Smooth muscle cell (in vitro differentiated cells): ENCODE measurements at regions not wholly inside any gene's neighbourhood (a gene's known extent, or its start where the extent isn't known, plus 50 kb on each side); places are given as distances from the start of the nearest gene placed in this dataset.

Experiments
- DNase-seq: peaks from one replicate; lab custom pipeline; 2025; ENCODE audit not compliant: unreplicated experiment; lab: John Stamatoyannopoulos, UW
- H2AFZ ChIP-seq: fragments of 200-600 bp; sonication (generic); 2 replicates; pipeline ENCODE4 v1.6.0; 2016; ENCODE audit warnings: antibody characterized with exemption, low read depth, mild to moderate bottlenecking
- H3F3A ChIP-seq: fragments of 200-600 bp; sonication (generic); 2 replicates; pipeline ENCODE4 v1.6.0; 2017; ENCODE audit warnings: antibody characterized with exemption, low read depth
- H3K27ac ChIP-seq: fragments of 200-600 bp; sonication (generic); 2 replicates; pipeline ENCODE4 v1.5.1; 2016; ENCODE audit warnings: low read depth, mild to moderate bottlenecking
- H3K27me3 ChIP-seq: fragments of 200-600 bp; sonication (generic); 2 replicates; pipeline ENCODE4 v1.6.1; 2016; ENCODE audit warnings: low read depth, mild to moderate bottlenecking
- H3K36me3 ChIP-seq: fragments of 200-600 bp; sonication (generic); 2 replicates; pipeline ENCODE4 v1.5.1; 2016; ENCODE audit warnings: low read depth
- H3K4me1 ChIP-seq: fragments of 200-600 bp; sonication (generic); 2 replicates; pipeline ENCODE4 v1.5.1; 2016; ENCODE audit warnings: low read depth
- H3K4me2 ChIP-seq: fragments of 200-600 bp; sonication (generic); 2 replicates; pipeline ENCODE4 v1.6.0; 2016; ENCODE audit warnings: mild to moderate bottlenecking
- H3K4me3 ChIP-seq: fragments of 200-600 bp; sonication (generic); 2 replicates; pipeline ENCODE4 v1.5.1; 2016; ENCODE audit warnings: mild to moderate bottlenecking
- H3K79me2 ChIP-seq: fragments of 200-600 bp; sonication (generic); 2 replicates; pipeline ENCODE4 v1.6.0; 2016; ENCODE audit warnings: low read depth, mild to moderate bottlenecking
- H3K9ac ChIP-seq: fragments of 200-600 bp; sonication (generic); 2 replicates; pipeline ENCODE4 v1.6.0; 2016; ENCODE audit warnings: low read depth
- H3K9me3 ChIP-seq: fragments of 200-600 bp; sonication (generic); replicated peaks from 2 replicates; pipeline ENCODE4 v1.5.1; 2016; ENCODE audit warnings: low read depth
- H4K20me1 ChIP-seq: fragments of 200-600 bp; sonication (generic); 2 replicates; pipeline ENCODE4 v1.6.0; 2016; ENCODE audit warnings: low read depth
- CTCF ChIP-seq: fragments of 200-600 bp; sonication (generic); IDR thresholded peaks from 2 replicates; pipeline ENCODE4 v1.5.1; 2017; ENCODE audit warnings: borderline replicate concordance, mild to moderate bottlenecking, antibody characterized with exemption; ENCODE audit not compliant: insufficient read depth, poor library complexity, severe bottlenecking
- WGBS: methylation state at CpG from one replicate; pipeline ENCODE4 v1.1.7; 2016; ENCODE audit warnings: low lambda C conversion rate; 5-methylcytosine and 5-hydroxymethylcytosine counted together

GRCh38 chr10:21161090-21161625 is 264.0 kb upstream of the NEBL start:
- H3K4me1 ChIP-seq, result peaks cover 21% of the 10 kb centered on the region
- no peak overlapping the region for H3K27ac ChIP-seq
- no peak for DNase-seq
- no peak overlapping the region for H3K4me2 ChIP-seq
- TF ChIP-seq CTCF, result no peak
- H3F3A ChIP-seq, result no peaks in the 10 kb centered on the region
- 88% methylated on average over 5 of the region's 5 CpGs for WGBS
- no peaks in the 10 kb centered on the region for H3K27me3 ChIP-seq
- H2AFZ ChIP-seq, result no peak overlapping the region
- no peaks in the 10 kb centered on the region for H3K79me2 ChIP-seq
- H3K36me3 ChIP-seq, result no peaks in the 10 kb centered on the region
- no peak overlapping the region for H3K4me3 ChIP-seq
- H3K9me3 ChIP-seq, result no peaks in the 10 kb centered on the region
- no peak overlapping the region for H3K9ac ChIP-seq
- H4K20me1 ChIP-seq, result no peaks in the 10 kb centered on the region

DNA sequence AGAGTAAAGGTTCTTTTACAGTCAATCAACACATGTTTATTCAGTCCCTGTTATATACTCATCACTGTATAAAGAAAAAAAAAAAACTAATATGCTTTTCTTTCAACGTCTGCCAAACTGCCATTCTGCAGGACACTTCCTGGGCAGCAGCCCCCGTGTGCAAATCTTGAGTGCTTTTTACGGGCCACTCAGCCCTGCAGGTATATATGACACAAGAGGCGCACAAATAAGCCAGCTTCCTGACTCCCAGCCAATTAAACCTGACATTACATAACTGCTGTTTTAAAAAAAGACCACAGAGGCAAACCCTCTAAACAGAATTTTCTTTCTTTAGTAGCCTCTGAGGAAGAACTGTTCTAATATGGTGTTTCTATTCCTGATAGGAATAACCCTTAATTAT is 263.0 kb upstream of the NEBL start:
- no peak overlapping the region for H3K4me2 ChIP-seq
- no peak for TF ChIP-seq CTCF
- no peaks in the 10 kb centered on the region for H3K36me3 ChIP-seq
- no peak overlapping the region for H2AFZ ChIP-seq
- no peaks in the 10 kb centered on the region for H3K9me3 ChIP-seq
- peaks cover 16% of the 10 kb centered on the region for H3K4me1 ChIP-seq
- no peaks in the 10 kb centered on the region for H3F3A ChIP-seq
- H3K79me2 ChIP-seq, result no peaks in the 10 kb centered on the region
- no peak overlapping the region for H3K27ac ChIP-seq
- WGBS, result 74% methylated on average over 4 of the region's 4 CpGs
- no peak overlapping the region for H3K4me3 ChIP-seq
- H4K20me1 ChIP-seq, result no peaks in the 10 kb centered on the region
- no peaks in the 10 kb centered on the region for H3K27me3 ChIP-seq
- DNase-seq, result no peak
- no peak overlapping the region for H3K9ac ChIP-seq

DNA sequence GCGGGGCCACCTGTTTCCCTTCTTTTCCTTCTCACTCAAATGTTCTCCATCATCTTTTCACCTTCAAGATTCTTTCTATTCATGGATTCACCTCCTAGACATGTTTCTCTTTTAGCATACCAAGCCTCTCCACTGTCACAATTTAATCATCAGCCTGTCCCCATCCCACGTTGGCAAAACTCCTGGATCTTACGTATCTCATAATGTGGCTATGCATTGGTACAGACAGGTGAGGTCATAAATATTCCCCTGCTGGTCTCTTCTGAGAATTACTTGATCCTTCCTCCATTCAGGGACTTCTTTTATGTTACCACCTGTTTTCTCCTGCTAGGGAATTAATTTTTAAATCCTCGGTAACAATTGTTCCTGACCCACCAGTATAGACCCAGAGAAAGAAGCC is 262.6 kb upstream of the NEBL start:
- no peak overlapping the region for H3K4me3 ChIP-seq
- WGBS, result 93% methylated on average over 4 of the region's 4 CpGs
- no peak overlapping the region for H2AFZ ChIP-seq
- no peaks in the 10 kb centered on the region for H3K9me3 ChIP-seq
- no peaks in the 10 kb centered on the region for H3F3A ChIP-seq
- no peaks in the 10 kb centered on the region for H3K79me2 ChIP-seq
- no peak overlapping the region for H3K4me2 ChIP-seq
- no peak overlapping the region for H3K27ac ChIP-seq
- H3K27me3 ChIP-seq, result no peaks in the 10 kb centered on the region
- no peaks in the 10 kb centered on the region for H4K20me1 ChIP-seq
- no peaks in the 10 kb centered on the region for H3K36me3 ChIP-seq
- no peak for TF ChIP-seq CTCF
- no peak overlapping the region for H3K9ac ChIP-seq
- DNase-seq, result no peak
- peaks cover 14% of the 10 kb centered on the region for H3K4me1 ChIP-seq

GRCh38 chr10:21158301-21158700 is 261.2 kb upstream of the NEBL start:
- H2AFZ ChIP-seq, result no peak overlapping the region
- WGBS, result 94% methylated on average over 3 of the region's 3 CpGs
- H3K79me2 ChIP-seq, result no peaks in the 10 kb centered on the region
- H3K4me2 ChIP-seq, result no peak overlapping the region
- H3K27me3 ChIP-seq, result no peaks in the 10 kb centered on the region
- H3F3A ChIP-seq, result no peaks in the 10 kb centered on the region
- H3K36me3 ChIP-seq, result no peaks in the 10 kb centered on the region
- no peak for TF ChIP-seq CTCF
- DNase-seq, result no peak
- H3K9ac ChIP-seq, result no peak overlapping the region
- peaks cover 14% of the 10 kb centered on the region for H3K4me1 ChIP-seq
- no peaks in the 10 kb centered on the region for H4K20me1 ChIP-seq
- H3K4me3 ChIP-seq, result no peak overlapping the region
- no peaks in the 10 kb centered on the region for H3K9me3 ChIP-seq
- no peak overlapping the region for H3K27ac ChIP-seq
